Skeletal muscle tissue (tissue), 4 donors: ENCODE measurements at regions not wholly inside any gene's neighbourhood (a gene's known extent, or its start where the extent isn't known, plus 50 kb on each side); places are given as distances from the start of the nearest gene placed in this dataset. TPM values are rescaled to one million over a fixed set of nuclear protein-coding genes. Genes with fewer than 3 reads are reported as not detected.

Source experiments
- H3K27ac ChIP-seq: one replicate; pipeline ENCODE4 v1.7.0; 2013; ENCODE audit warnings: mild to moderate bottlenecking, low read depth, low read length, inconsistent platforms
- H3K27me3 ChIP-seq, 3 donors: one replicate each; pipeline ENCODE4 v1.7.0; 2013; ENCODE audit warnings: low read length in 3 of 3; ENCODE audit not compliant: control insufficient read depth in 3 of 3, insufficient read depth in 3 of 3
- H3K36me3 ChIP-seq, 3 donors: one replicate each; pipeline ENCODE4 v1.7.0; 2013; ENCODE audit warnings: low read length in 3 of 3; ENCODE audit not compliant: control insufficient read depth in 3 of 3, insufficient read depth in 3 of 3
- H3K4me1 ChIP-seq, 3 donors: one replicate each; pipeline ENCODE4 v1.7.0; 2013; ENCODE audit warnings: low read length in 3 of 3, mild to moderate bottlenecking in 3 of 3; ENCODE audit not compliant: control insufficient read depth in 3 of 3, insufficient read depth in 3 of 3
- H3K4me3 ChIP-seq, 3 donors: one replicate each; pipeline ENCODE4 v1.7.0; 2013; ENCODE audit warnings: low read length in 3 of 3
- H3K9ac ChIP-seq, 3 donors: one replicate each; pipeline ENCODE4 v1.7.0; 2013; ENCODE audit warnings: low read length in 3 of 3, mild to moderate bottlenecking in 3 of 3, moderate library complexity in 2 of 3, low read depth in 1 of 3
- H3K9me3 ChIP-seq, 3 donors: one replicate each; pipeline ENCODE4 v1.7.0; 2013; ENCODE audit warnings: low read length in 3 of 3; ENCODE audit not compliant: control insufficient read depth in 3 of 3
- small RNA-seq: library from RNA; depleted of rRNA; stranded (forward); fragments of <200 nt; gene quantifications from one replicate; pipeline ENCODE3, GENCODE V24; 2014
- donor health status: Osteomylitis.

GRCh38 chr10:107232013-107232412 lies 67.5 kb upstream of the SORCS1 start:
- Histone ChIP-seq H3K9ac (no peak overlapping the region), H3K27me3 (no peaks in the 10 kb centered on the region), H3K36me3 (no peaks in the 10 kb centered on the region), H3K27ac (no peak overlapping the region), H3K4me3 (no peak overlapping the region), H3K4me1 (no peaks in the 10 kb centered on the region), H3K9me3 (no peaks in the 10 kb centered on the region)

- Histone ChIP-seq H3K27ac (no peak overlapping the region), H3K36me3 (no peaks in the 10 kb centered on the region), H3K9ac (no peak overlapping the region), H3K27me3 (no peaks in the 10 kb centered on the region), H3K4me1 (no peaks in the 10 kb centered on the region), H3K4me3 (no peak overlapping the region), H3K9me3 (no peaks in the 10 kb centered on the region)
Observed at GRCh38 chr10:107230887-107231286, 66.4 kb upstream of the SORCS1 start.

GRCh38 chr10:107215681-107216080 lies 51.2 kb upstream of the SORCS1 start:
- H3K27me3 ChIP-seq, result no peaks in the 10 kb centered on the region
- no peak overlapping the region for H3K4me3 ChIP-seq
- H3K9ac ChIP-seq, result no peak overlapping the region
- no peaks in the 10 kb centered on the region for H3K9me3 ChIP-seq
- H3K36me3 ChIP-seq, result no peaks in the 10 kb centered on the region
- H3K27ac ChIP-seq, result no peak overlapping the region
- H3K4me1 ChIP-seq, result no peaks in the 10 kb centered on the region

Small RNA genes in the stretch of these regions (small RNA-seq; reads per million reads assigned to genes)
- gene AL390123.1 (not detected), gene RNA5SP326 (not detected), gene RNU5B-6P (3.6 reads per million, percentile 88 among the genes with 10 or more reads in this experiment), gene RNU6-839P (not detected)
